ENCODE measurements at regions not wholly inside any gene's neighbourhood (a gene's known extent, or its start where the extent isn't known, plus 50 kb on each side); places are given as distances from the start of the nearest gene placed in this dataset.

DNA sequence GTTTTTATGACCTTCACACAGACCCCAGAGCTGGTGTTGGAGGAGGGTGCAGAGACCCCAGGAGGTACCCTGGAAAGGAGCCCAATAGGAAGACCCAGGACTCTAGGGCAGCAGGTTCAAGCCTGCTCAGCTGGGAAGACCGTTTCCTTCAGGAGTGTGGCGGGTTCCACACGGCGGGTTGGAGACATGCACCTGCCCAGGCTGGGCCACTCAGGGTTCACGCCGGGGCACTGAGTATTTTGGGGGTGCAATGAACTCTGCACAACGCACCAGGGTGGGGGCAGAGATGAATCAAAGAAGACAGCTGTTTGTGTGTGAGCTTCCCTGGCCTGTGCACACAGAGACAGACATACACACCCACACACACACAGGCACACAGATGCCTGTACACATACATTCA, 52.5 kb upstream of the PPP2R3B start:
- TF ChIP-seq, protein P1, sequence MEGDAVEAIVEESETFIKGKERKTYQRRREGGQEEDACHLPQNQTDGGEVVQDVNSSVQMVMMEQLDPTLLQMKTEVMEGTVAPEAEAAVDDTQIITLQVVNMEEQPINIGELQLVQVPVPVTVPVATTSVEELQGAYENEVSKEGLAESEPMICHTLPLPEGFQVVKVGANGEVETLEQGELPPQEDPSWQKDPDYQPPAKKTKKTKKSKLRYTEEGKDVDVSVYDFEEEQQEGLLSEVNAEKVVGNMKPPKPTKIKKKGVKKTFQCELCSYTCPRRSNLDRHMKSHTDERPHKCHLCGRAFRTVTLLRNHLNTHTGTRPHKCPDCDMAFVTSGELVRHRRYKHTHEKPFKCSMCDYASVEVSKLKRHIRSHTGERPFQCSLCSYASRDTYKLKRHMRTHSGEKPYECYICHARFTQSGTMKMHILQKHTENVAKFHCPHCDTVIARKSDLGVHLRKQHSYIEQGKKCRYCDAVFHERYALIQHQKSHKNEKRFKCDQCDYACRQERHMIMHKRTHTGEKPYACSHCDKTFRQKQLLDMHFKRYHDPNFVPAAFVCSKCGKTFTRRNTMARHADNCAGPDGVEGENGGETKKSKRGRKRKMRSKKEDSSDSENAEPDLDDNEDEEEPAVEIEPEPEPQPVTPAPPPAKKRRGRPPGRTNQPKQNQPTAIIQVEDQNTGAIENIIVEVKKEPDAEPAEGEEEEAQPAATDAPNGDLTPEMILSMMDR (IDR thresholded peaks at IDR 0.05), result no peak
- no peak for TF ChIP-seq EZH2 (IDR thresholded peaks at IDR 0.05)
- no peak for TF ChIP-seq EZH2phosphoT487 (IDR thresholded peaks at IDR 0.05)

All from neural progenitor cell (in vitro differentiated cells).